Left lung (tissue), 4 donors: ENCODE measurements at regions not wholly inside any gene's neighbourhood (a gene's known extent, or its start where the extent isn't known, plus 50 kb on each side); places are given as distances from the start of the nearest gene placed in this dataset.

ENCODE experiments used
- ATAC-seq: fragments of 200-7000 bp; cut with Tn5 transposase; one replicate; pipeline ENCODE4 v1.9.1; 2020; ENCODE audit warnings: moderate library complexity
- DNase-seq, 4 donors: peaks; one replicate each; pipeline ENCODE4 v3.0.0-alpha.2; 2013 to 2020
- H3K27ac ChIP-seq, 2 donors: fragments of 200-600 bp; sonication (generic) in 1 of 2; one replicate each; pipeline versions ENCODE4 v1.5.0 to v1.8.0; 2020 to 2021
- H3K27me3 ChIP-seq, 2 donors: fragments of 200-600 bp; sonication (generic) in 1 of 2; one replicate each; pipeline versions ENCODE4 v1.5.0 to v1.8.0; 2020 to 2021
- H3K36me3 ChIP-seq, 2 donors: fragments of 200-600 bp; sonication (generic) in 1 of 2; one replicate each; pipeline versions ENCODE4 v1.5.0 to v1.8.0; 2020 to 2021
- H3K4me1 ChIP-seq, 2 donors: fragments of 200-600 bp; one replicate each; pipeline ENCODE4 v1.8.0; 2021
- H3K4me3 ChIP-seq, 2 donors: fragments of 200-600 bp; sonication (generic) in 1 of 2; one replicate each; pipeline versions ENCODE4 v1.5.0 to v1.8.0; 2020 to 2021; ENCODE audit warnings: mild to moderate bottlenecking in 1 of 2
- H3K9me3 ChIP-seq, 2 donors: fragments of 200-600 bp; sonication (generic) in 1 of 2; one replicate each; pipeline versions ENCODE4 v1.5.0 to v1.8.0; 2020 to 2021
- intact Hi-C, 2 donors: fragments of 100-400 bp; cut with DNase I; formaldehyde crosslinking; loops; one replicate each; pipeline versions ENCODE4 v1.11.2 to v1.14.2; 2022
- TF ChIP-seq, protein P1 (sequence below), 2 donors: fragments of 200-600 bp; sonication (generic) in 1 of 2; IDR thresholded peaks; one replicate each; pipeline versions ENCODE4 v1.5.0 to v1.8.0; 2021; ENCODE audit warnings: antibody characterized with exemption in 2 of 2
- donor health status: DM: no; HTN: yes; CAD: no.
- donor health status: DM: no; HTN: no; CAD: no.

DNA sequence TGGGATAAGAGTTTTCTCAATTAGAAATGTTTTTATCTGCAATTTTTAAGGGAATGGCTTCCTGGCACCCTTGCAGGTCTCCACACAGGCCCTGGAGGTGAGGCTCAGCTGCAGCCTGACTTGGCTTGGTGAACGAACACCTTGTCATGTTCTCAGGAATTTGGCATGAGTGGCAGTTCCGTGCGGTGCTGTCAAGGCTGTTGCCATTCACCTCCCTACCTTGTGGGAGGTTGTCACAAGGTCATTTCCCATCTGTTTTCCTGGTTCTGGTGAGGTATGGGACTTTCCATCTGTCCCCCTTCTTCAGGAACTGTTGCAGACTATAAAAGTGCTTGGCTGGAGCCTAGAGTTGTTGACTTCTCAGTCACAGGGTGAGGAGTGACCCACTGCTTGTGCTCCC is 82.9 kb downstream of the ELOVL4 start:
- no peaks in the 10 kb centered on the region for H3K9me3 ChIP-seq
- TF ChIP-seq, protein P1, sequence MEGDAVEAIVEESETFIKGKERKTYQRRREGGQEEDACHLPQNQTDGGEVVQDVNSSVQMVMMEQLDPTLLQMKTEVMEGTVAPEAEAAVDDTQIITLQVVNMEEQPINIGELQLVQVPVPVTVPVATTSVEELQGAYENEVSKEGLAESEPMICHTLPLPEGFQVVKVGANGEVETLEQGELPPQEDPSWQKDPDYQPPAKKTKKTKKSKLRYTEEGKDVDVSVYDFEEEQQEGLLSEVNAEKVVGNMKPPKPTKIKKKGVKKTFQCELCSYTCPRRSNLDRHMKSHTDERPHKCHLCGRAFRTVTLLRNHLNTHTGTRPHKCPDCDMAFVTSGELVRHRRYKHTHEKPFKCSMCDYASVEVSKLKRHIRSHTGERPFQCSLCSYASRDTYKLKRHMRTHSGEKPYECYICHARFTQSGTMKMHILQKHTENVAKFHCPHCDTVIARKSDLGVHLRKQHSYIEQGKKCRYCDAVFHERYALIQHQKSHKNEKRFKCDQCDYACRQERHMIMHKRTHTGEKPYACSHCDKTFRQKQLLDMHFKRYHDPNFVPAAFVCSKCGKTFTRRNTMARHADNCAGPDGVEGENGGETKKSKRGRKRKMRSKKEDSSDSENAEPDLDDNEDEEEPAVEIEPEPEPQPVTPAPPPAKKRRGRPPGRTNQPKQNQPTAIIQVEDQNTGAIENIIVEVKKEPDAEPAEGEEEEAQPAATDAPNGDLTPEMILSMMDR (IDR thresholded peaks at IDR 0.05), result no peak
- no peak for ATAC-seq
- H3K4me3 ChIP-seq, result no peak overlapping the region
- no peaks in the 10 kb centered on the region for H3K36me3 ChIP-seq
- H3K4me1 ChIP-seq, result peaks cover 0 to under 1% of the 10 kb centered on the region in 2 donors
- H3K27me3 ChIP-seq, result peaks cover 0 to 6% of the 10 kb centered on the region in 2 donors
- intact Hi-C loops, result no loop called here
- H3K27ac ChIP-seq, result no peak overlapping the region
- no peak for DNase-seq

DNA sequence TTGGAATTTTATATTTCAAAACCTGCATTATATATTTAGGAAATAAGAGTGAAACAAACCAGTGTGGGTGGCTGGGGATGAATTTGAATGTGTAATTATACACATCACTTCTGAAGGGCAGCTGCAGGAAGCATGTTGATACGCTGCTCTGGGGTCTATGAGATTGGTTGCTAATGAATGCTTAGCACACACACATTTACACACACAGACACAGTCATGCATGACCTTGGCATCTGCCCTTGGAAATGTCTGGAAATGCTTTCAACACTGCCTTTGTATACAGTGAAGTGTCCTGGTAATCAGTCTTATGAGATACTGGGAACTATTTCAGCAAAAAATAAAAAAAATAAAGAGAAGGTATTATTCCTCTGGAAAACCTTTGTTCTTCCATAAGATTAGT is 83.4 kb downstream of the ELOVL4 start:
- TF ChIP-seq, protein P1 (IDR thresholded peaks at IDR 0.05), result no peak
- no peak for ATAC-seq

DNA sequence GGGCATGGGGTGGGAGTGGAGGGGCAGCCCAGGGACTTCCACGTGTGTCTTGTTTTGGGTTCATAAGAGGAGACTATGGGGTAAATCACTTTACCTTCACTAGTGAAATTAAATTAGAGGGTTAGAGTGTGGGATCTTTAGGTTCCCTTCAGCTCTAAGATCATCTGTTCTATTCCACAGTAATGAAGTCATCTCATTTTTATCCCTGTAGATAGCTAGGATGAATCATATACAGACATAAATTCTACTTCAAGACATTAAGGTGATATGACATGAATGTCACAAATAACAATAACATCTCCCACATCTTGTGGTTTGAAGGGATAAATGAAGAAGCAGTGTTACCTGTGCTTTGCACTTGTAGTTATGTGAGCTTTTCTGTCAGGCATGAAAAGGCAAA is 83.8 kb downstream of the ELOVL4 start:
- peaks cover 0 to 6% of the 10 kb centered on the region in 2 donors for H3K27me3 ChIP-seq
- no peaks in the 10 kb centered on the region for H3K4me1 ChIP-seq
- no peaks in the 10 kb centered on the region for H3K36me3 ChIP-seq
- DNase-seq, result no peak
- H3K9me3 ChIP-seq, result no peaks in the 10 kb centered on the region
- TF ChIP-seq, protein P1 (IDR thresholded peaks at IDR 0.05), result no peak
- no peak overlapping the region for H3K4me3 ChIP-seq
- H3K27ac ChIP-seq, result no peak overlapping the region
- no peak for ATAC-seq
- intact Hi-C loops, result no loop called here

More for the DNA sequence above, 83.4 kb downstream of the ELOVL4 start:
- Histone ChIP-seq H3K36me3 (no peaks in the 10 kb centered on the region), H3K27me3 (peaks cover 0 to 6% of the 10 kb centered on the region in 2 donors), H3K27ac (no peak overlapping the region), H3K4me1 (no peaks in the 10 kb centered on the region), H3K9me3 (no peaks in the 10 kb centered on the region), H3K4me3 (no peak overlapping the region)
- no peak for DNase-seq
- intact Hi-C loops, result no loop called here

DNA sequence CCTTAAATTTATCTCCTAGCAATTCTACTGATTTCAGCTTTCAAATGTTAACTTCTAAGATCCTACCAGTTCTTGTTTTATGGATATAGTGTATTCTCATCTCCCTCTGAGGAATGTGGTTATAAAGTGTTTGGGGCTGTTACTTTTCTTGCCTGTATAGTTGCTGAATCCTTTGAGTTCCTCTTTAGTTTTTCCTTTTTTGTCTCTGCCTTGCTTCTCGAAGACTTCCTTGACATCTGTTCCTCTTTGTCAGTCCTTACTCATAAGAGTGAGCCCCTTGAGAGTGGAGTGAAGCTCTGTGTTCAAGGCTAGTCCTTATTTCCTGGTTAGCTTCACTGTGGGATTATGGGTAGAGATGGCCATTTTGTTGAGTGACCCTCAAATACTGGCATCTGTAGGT is 84.6 kb downstream of the ELOVL4 start:
- Histone ChIP-seq H3K4me3 (no peak overlapping the region), H3K27ac (no peak overlapping the region), H3K4me1 (no peaks in the 10 kb centered on the region), H3K9me3 (no peaks in the 10 kb centered on the region), H3K36me3 (no peaks in the 10 kb centered on the region), H3K27me3 (peaks cover 0 to 2% of the 10 kb centered on the region in 2 donors)
- DNase-seq, result no peak
- ATAC-seq, result no peak
- TF ChIP-seq, protein P1 (IDR thresholded peaks at IDR 0.05), result no peak
- intact Hi-C loops, result no loop called here

DNA sequence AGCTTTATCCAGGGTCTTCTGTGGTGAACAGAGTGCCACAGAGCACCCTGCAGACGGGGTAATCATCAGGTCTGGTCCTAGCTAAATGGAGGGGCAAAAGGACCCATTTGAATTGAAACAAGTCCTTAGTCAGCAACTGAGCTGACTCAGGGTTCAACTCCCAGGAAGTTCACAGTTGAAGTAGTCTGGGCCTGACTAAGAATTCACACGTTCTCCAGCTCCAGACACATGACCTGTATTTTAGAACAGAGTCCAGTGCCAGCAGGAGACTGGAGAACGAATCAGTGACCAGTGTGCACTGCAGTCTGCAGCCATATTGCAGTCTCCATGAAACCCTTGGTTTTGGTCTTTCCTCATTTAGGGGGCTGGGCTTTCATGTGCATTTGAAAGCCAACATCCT is 85.2 kb downstream of the ELOVL4 start:
- no peaks in the 10 kb centered on the region for H3K36me3 ChIP-seq
- no peak overlapping the region for H3K27ac ChIP-seq
- no peaks in the 10 kb centered on the region for H3K27me3 ChIP-seq
- TF ChIP-seq, protein P1 (IDR thresholded peaks at IDR 0.05), result no peak
- H3K4me3 ChIP-seq, result no peak overlapping the region
- H3K9me3 ChIP-seq, result no peaks in the 10 kb centered on the region
- DNase-seq (no peak), ATAC-seq (no peak)
- no peaks in the 10 kb centered on the region for H3K4me1 ChIP-seq
- intact Hi-C loops, result no loop called here
